Neural cell (in vitro differentiated cells): ENCODE measurements at regions not wholly inside any gene's neighbourhood (a gene's known extent, or its start where the extent isn't known, plus 50 kb on each side); places are given as distances from the start of the nearest gene placed in this dataset.

Source experiments
- H2AFZ ChIP-seq: fragments of 200-600, 300-800 bp; sonication (generic), shearing (Covaris generic); 2 replicates; pipeline ENCODE4 v1.6.0; 2014; ENCODE audit warnings: low read depth, mild to moderate bottlenecking, antibody characterized with exemption, low read length, moderate library complexity
- H3F3A ChIP-seq: fragments of 200-600 bp; shearing (Covaris generic); 2 replicates; pipeline ENCODE4 v1.6.1; 2016; ENCODE audit warnings: mild to moderate bottlenecking, moderate library complexity, mixed read lengths, antibody characterized with exemption, low read length; ENCODE audit not compliant: insufficient read depth, poor library complexity, severe bottlenecking
- H3K27ac ChIP-seq: fragments of 200-600, 300-800 bp; sonication (generic), shearing (Covaris generic); 2 replicates; pipeline ENCODE4 v1.5.1; 2014; ENCODE audit warnings: mild to moderate bottlenecking, low read length, moderate library complexity
- H3K27me3 ChIP-seq: fragments of 300-800, 200-600 bp; sonication (generic), shearing (Covaris generic); 2 replicates; pipeline ENCODE4 v1.6.0; 2014; ENCODE audit warnings: mild to moderate bottlenecking, low read depth, low read length, moderate library complexity; ENCODE audit not compliant: insufficient read depth
- H3K36me3 ChIP-seq: fragments of 300-800, 200-600 bp; sonication (generic), shearing (Covaris generic); 2 replicates; pipeline ENCODE4 v1.5.1; 2014; ENCODE audit warnings: mild to moderate bottlenecking, antibody characterized with exemption, low read length, moderate library complexity; ENCODE audit not compliant: insufficient read depth
- H3K4me2 ChIP-seq: fragments of 300-800, 200-600 bp; sonication (generic), shearing (Covaris generic); 2 replicates; pipeline ENCODE4 v1.6.0; 2014; ENCODE audit warnings: mild to moderate bottlenecking, low read length
- H3K4me3 ChIP-seq: fragments of 300-800, 200-600 bp; sonication (generic), shearing (Covaris generic); 2 replicates; pipeline ENCODE4 v1.5.1; 2014; ENCODE audit warnings: mild to moderate bottlenecking, low read length, moderate library complexity
- H3K79me2 ChIP-seq: fragments of 200-600 bp; shearing (Covaris generic); replicated peaks from 2 replicates; pipeline ENCODE4 v1.6.0; 2014; ENCODE audit warnings: mild to moderate bottlenecking, low read length, moderate library complexity; ENCODE audit not compliant: insufficient read depth
- H3K9ac ChIP-seq: fragments of 300-800, 200-600 bp; sonication (generic), shearing (Covaris generic); 2 replicates; pipeline ENCODE4 v1.6.1; 2016; ENCODE audit warnings: mild to moderate bottlenecking, low read length, mixed read lengths
- H3K9me2 ChIP-seq: fragments of 200-600 bp; shearing (Covaris generic); 2 replicates; pipeline ENCODE4 v1.6.1; 2016; ENCODE audit warnings: mild to moderate bottlenecking, low read length, mixed read lengths; ENCODE audit not compliant: insufficient read depth
- H3K9me3 ChIP-seq: fragments of 200-600, 300-800 bp; sonication (generic), shearing (Covaris generic); 2 replicates; pipeline ENCODE4 v1.6.1; 2016; ENCODE audit warnings: mild to moderate bottlenecking, mixed run types, low read length, moderate library complexity, mixed read lengths
- H4K20me1 ChIP-seq: fragments of 200-600 bp; shearing (Covaris generic); 2 replicates; pipeline ENCODE4 v1.6.1; 2016; ENCODE audit warnings: mild to moderate bottlenecking, mixed run types; ENCODE audit not compliant: insufficient read depth
- CTCF ChIP-seq: fragments of 450-650 bp; IDR thresholded peaks from 2 replicates; pipeline ENCODE4 v1.5.1; 2014; ENCODE audit warnings: antibody characterized with exemption, mild to moderate bottlenecking, moderate library complexity; ENCODE audit not compliant: poor library complexity, severe bottlenecking
- EP300 ChIP-seq: fragments of 450-650 bp; conservative IDR thresholded peaks from 2 replicates; pipeline ENCODE4 v1.6.1; 2014; ENCODE audit warnings: antibody characterized with exemption, mild to moderate bottlenecking, moderate library complexity; ENCODE audit not compliant: poor library complexity, severe bottlenecking
- EZH2 ChIP-seq: fragments of 200-600, 300-800 bp; shearing (Covaris generic), sonication (generic); IDR thresholded peaks from 2 replicates; pipeline ENCODE4 v1.6.1; 2014; ENCODE audit warnings: antibody characterized with exemption, low read length, borderline replicate concordance, mild to moderate bottlenecking; ENCODE audit not compliant: insufficient read depth, poor library complexity, severe bottlenecking
- MXI1 ChIP-seq: fragments of 450-650 bp; conservative IDR thresholded peaks from 2 replicates; pipeline ENCODE4 v1.6.1; 2014; ENCODE audit warnings: antibody characterized with exemption, mild to moderate bottlenecking; ENCODE audit not compliant: poor library complexity, severe bottlenecking
- POLR2AphosphoS5 ChIP-seq: IDR thresholded peaks from 2 replicates; pipeline ENCODE4 v1.6.1; 2012
- RAD21 ChIP-seq: fragments of 450-650 bp; conservative IDR thresholded peaks from 2 replicates; pipeline ENCODE4 v1.6.1; 2014; ENCODE audit warnings: antibody characterized with exemption, mild to moderate bottlenecking, moderate library complexity
- REST ChIP-seq: IDR thresholded peaks from 2 replicates; pipeline ENCODE4 v1.6.1; 2012; ENCODE audit warnings: borderline replicate concordance
- SMC3 ChIP-seq: fragments of 450-650 bp; conservative IDR thresholded peaks from 2 replicates; pipeline ENCODE4 v1.6.1; 2014; ENCODE audit warnings: antibody characterized with exemption, mild to moderate bottlenecking, moderate library complexity; ENCODE audit not compliant: poor library complexity
- TAF1 ChIP-seq: IDR thresholded peaks from 2 replicates; pipeline ENCODE4 v1.6.1; 2012; ENCODE audit warnings: low read depth

DNA sequence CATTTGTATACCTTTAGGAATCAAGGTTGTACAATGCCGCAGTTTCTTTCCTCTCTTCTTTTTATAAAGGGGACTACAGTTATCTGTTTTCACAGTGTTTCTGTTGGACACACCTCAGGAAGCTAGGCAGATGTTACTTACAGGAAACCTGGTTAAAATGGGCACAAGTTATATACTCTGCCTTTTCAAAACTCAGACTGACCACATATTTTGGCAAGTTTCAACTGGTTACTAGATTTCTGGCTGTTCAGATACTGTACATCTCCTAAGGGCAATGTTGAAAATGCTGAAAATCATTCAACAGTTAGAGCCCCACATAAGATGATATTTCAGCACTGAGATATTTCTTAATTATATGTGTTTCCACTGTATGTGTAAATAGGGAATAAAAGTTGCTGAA is 92.5 kb upstream of the SLC35B3 start:
- Histone ChIP-seq H3K27me3 (no peaks in the 10 kb centered on the region), H3K9me2 (no peaks in the 10 kb centered on the region), H3K27ac (no peak overlapping the region), H3K36me3 (no peaks in the 10 kb centered on the region), H3K4me2 (no peak overlapping the region), H2AFZ (no peak overlapping the region), H4K20me1 (no peaks in the 10 kb centered on the region), H3K9ac (no peak overlapping the region), H3K4me3 (no peak overlapping the region), H3K79me2 (no peaks in the 10 kb centered on the region), H3F3A (no peaks in the 10 kb centered on the region), H3K9me3 (no peaks in the 10 kb centered on the region)
- TF ChIP-seq REST = no peak

- Histone ChIP-seq H3K9ac (no peak overlapping the region), H3K79me2 (no peaks in the 10 kb centered on the region), H3F3A (no peaks in the 10 kb centered on the region), H2AFZ (no peak overlapping the region), H3K4me3 (no peak overlapping the region), H3K9me3 (no peaks in the 10 kb centered on the region), H3K9me2 (no peaks in the 10 kb centered on the region), H3K27ac (no peak overlapping the region), H3K4me2 (no peak overlapping the region), H3K36me3 (no peaks in the 10 kb centered on the region), H4K20me1 (no peaks in the 10 kb centered on the region), H3K27me3 (no peaks in the 10 kb centered on the region)
- TF ChIP-seq TAF1 = no peak
- no peak for TF ChIP-seq RAD21
- TF ChIP-seq SMC3 = no peak
- TF ChIP-seq CTCF = no peak
Observed at GRCh38 chr6:8526624-8527023, 91.3 kb upstream of the SLC35B3 start.

DNA sequence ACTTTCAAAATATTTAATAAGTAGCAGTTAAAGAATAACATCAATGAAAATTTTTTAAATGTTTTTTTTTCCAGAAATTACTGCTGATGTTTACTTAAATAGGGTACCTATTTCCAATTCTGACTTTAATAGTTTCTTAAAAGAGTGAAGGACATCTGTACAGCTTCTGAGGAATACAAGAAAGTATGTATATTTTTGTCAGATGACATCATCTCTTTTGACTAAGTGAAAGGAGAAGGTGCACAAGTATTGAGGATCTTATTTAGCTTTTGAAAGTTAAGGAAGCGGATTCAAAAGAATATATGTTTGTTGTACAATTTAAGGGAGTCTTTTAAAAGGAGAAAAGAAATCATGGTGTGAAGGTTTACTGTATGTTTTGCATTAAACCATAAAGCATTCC is 90.0 kb upstream of the SLC35B3 start:
- H3K9me2 ChIP-seq = no peaks in the 10 kb centered on the region
- H3K4me2 ChIP-seq = no peak overlapping the region
- no peak overlapping the region for H2AFZ ChIP-seq
- H3K9ac ChIP-seq = no peak overlapping the region
- H3K4me3 ChIP-seq = no peak overlapping the region
- no peaks in the 10 kb centered on the region for H3K27me3 ChIP-seq
- no peaks in the 10 kb centered on the region for H3F3A ChIP-seq
- no peaks in the 10 kb centered on the region for H4K20me1 ChIP-seq
- TF ChIP-seq CTCF (no peak), TAF1 (no peak), REST (no peak), RAD21 (no peak), EZH2 (no peak), MXI1 (no peak), SMC3 (no peak), POLR2AphosphoS5 (no peak), EP300 (no peak)
- no peaks in the 10 kb centered on the region for H3K36me3 ChIP-seq
- no peak overlapping the region for H3K27ac ChIP-seq
- no peaks in the 10 kb centered on the region for H3K79me2 ChIP-seq
- H3K9me3 ChIP-seq = no peaks in the 10 kb centered on the region
